NT2/D1 (cell line): ENCODE measurements at regions not wholly inside any gene's neighbourhood (a gene's known extent, or its start where the extent isn't known, plus 50 kb on each side); places are given as distances from the start of the nearest gene placed in this dataset.

Experiments
- SUZ12 ChIP-seq: IDR thresholded peaks from 2 replicates; pipeline ENCODE4 v1.6.1; 2011; ENCODE audit not compliant: insufficient read length, insufficient read depth; ENCODE audit errors: extremely low read depth
- YY1 ChIP-seq: IDR thresholded peaks from 2 replicates; pipeline ENCODE4 v1.6.1; 2011; ENCODE audit not compliant: insufficient read length, insufficient read depth
- ZNF274 ChIP-seq: IDR thresholded peaks from 2 replicates; pipeline ENCODE4 v1.6.1; 2011; ENCODE audit warnings: mild to moderate bottlenecking, low read depth, low read length

GRCh38 chr10:128526791-128527375, 400.7 kb upstream of the MKI67 start:
- no peak for TF ChIP-seq YY1
- TF ChIP-seq ZNF274: no peak
- no peak for TF ChIP-seq SUZ12
